ENCODE measurements at regions not wholly inside any gene's neighbourhood (a gene's known extent, or its start where the extent isn't known, plus 50 kb on each side); places are given as distances from the start of the nearest gene placed in this dataset.

- H3K27me3 Mint-ChIP-seq (ENCODE audit: unreplicated experiment): no peaks in the 10 kb centered on the region
- H3K27ac Mint-ChIP-seq (ENCODE audit: unreplicated experiment): no peak overlapping the region
- no peak for TF ChIP-seq CTCF (IDR thresholded peaks at IDR 0.05; ENCODE audit: partially characterized antibody, unreplicated experiment)
- DNase-seq: no peak
- H3K9me3 Mint-ChIP-seq (ENCODE audit: unreplicated experiment): no peaks in the 10 kb centered on the region
- peaks cover 10% of the 10 kb centered on the region for H3K36me3 Mint-ChIP-seq (ENCODE audit: unreplicated experiment)
- peaks cover 6% of the 10 kb centered on the region for H3K4me1 Mint-ChIP-seq (ENCODE audit: low read depth, unreplicated experiment)
- no peak overlapping the region for H3K4me3 Mint-ChIP-seq (ENCODE audit: unreplicated experiment)
These were observed 179.3 kb upstream of the GOT2 start for GRCh38 chr16:58913456-58913855.

- DNase-seq: no peak
- H3K36me3 Mint-ChIP-seq (ENCODE audit: unreplicated experiment): peaks cover 6% of the 10 kb centered on the region
- no peak for TF ChIP-seq CTCF (IDR thresholded peaks at IDR 0.05; ENCODE audit: partially characterized antibody, unreplicated experiment)
- H3K27ac Mint-ChIP-seq (ENCODE audit: unreplicated experiment): no peak overlapping the region
- no peak overlapping the region for H3K4me3 Mint-ChIP-seq (ENCODE audit: unreplicated experiment)
- H3K4me1 Mint-ChIP-seq (ENCODE audit: low read depth, unreplicated experiment): peaks cover 6% of the 10 kb centered on the region
- no peaks in the 10 kb centered on the region for H3K9me3 Mint-ChIP-seq (ENCODE audit: unreplicated experiment)
- H3K27me3 Mint-ChIP-seq (ENCODE audit: unreplicated experiment): no peaks in the 10 kb centered on the region
These were observed 178.5 kb upstream of the GOT2 start for GRCh38 chr16:58912571-58912970.

GRCh38 chr16:58906981-58907715 is 173.0 kb upstream of the GOT2 start:
- H3K9me3 Mint-ChIP-seq (ENCODE audit: unreplicated experiment): no peaks in the 10 kb centered on the region
- no peak for DNase-seq
- no peak overlapping the region for H3K27ac Mint-ChIP-seq (ENCODE audit: unreplicated experiment)
- H3K4me1 Mint-ChIP-seq (ENCODE audit: low read depth, unreplicated experiment): peaks cover 6% of the 10 kb centered on the region
- no peaks in the 10 kb centered on the region for H3K27me3 Mint-ChIP-seq (ENCODE audit: unreplicated experiment)
- TF ChIP-seq CTCF (IDR thresholded peaks at IDR 0.05; ENCODE audit: partially characterized antibody, unreplicated experiment): no peak
- no peaks in the 10 kb centered on the region for H3K36me3 Mint-ChIP-seq (ENCODE audit: unreplicated experiment)
- H3K4me3 Mint-ChIP-seq (ENCODE audit: unreplicated experiment): no peak overlapping the region

- Mint-ChIP-seq H3K36me3 (ENCODE audit: unreplicated experiment) (no peaks in the 10 kb centered on the region), H3K27ac (ENCODE audit: unreplicated experiment) (no peak overlapping the region), H3K27me3 (ENCODE audit: unreplicated experiment) (no peaks in the 10 kb centered on the region), H3K4me1 (ENCODE audit: low read depth, unreplicated experiment) (no peaks in the 10 kb centered on the region), H3K4me3 (ENCODE audit: unreplicated experiment) (no peak overlapping the region), H3K9me3 (ENCODE audit: unreplicated experiment) (peaks cover 2% of the 10 kb centered on the region)
- no peak for TF ChIP-seq CTCF (IDR thresholded peaks at IDR 0.05; ENCODE audit: partially characterized antibody, unreplicated experiment)
- no peak for DNase-seq
These were observed 170.2 kb upstream of the GOT2 start for GRCh38 chr16:58904291-58904690.

- TF ChIP-seq CTCF (IDR thresholded peaks at IDR 0.05; ENCODE audit: partially characterized antibody, unreplicated experiment): no peak
- no peaks in the 10 kb centered on the region for H3K9me3 Mint-ChIP-seq (ENCODE audit: unreplicated experiment)
- no peak for DNase-seq
- peaks cover 3% of the 10 kb centered on the region for H3K27me3 Mint-ChIP-seq (ENCODE audit: unreplicated experiment)
- no peaks in the 10 kb centered on the region for H3K36me3 Mint-ChIP-seq (ENCODE audit: unreplicated experiment)
- H3K4me3 Mint-ChIP-seq (ENCODE audit: unreplicated experiment): no peak overlapping the region
- H3K4me1 Mint-ChIP-seq (ENCODE audit: low read depth, unreplicated experiment): no peaks in the 10 kb centered on the region
- no peak overlapping the region for H3K27ac Mint-ChIP-seq (ENCODE audit: unreplicated experiment)
These were observed 155.4 kb upstream of the GOT2 start for GRCh38 chr16:58889516-58889915.

Measured in glutamatergic neuron (in vitro differentiated cells).